Testis (tissue), 2 donors: ENCODE measurements at regions not wholly inside any gene's neighbourhood (a gene's known extent, or its start where the extent isn't known, plus 50 kb on each side); places are given as distances from the start of the nearest gene placed in this dataset.
A peak's percentile ranks its signal among the peaks of the same experiment; 100 is the strongest.
"Not testable (repeated sequence)": the region's sequence is repeated elsewhere in the genome, so short reads cannot be mapped to it uniquely, and the experiment has no call there.

Experiments used
- DNase-seq: peaks from one replicate; pipeline ENCODE4 v3.0.0-alpha.2; 2019
- H3K27ac ChIP-seq, 2 donors: fragments of 200-600 bp; sonication (generic); one replicate each; pipeline ENCODE4 v1.5.1; 2019
- H3K27me3 ChIP-seq: fragments of 200-600 bp; sonication (generic); one replicate; pipeline ENCODE4 v1.5.1; 2019
- H3K36me3 ChIP-seq: fragments of 200-600 bp; sonication (generic); one replicate; pipeline ENCODE4 v1.5.1; 2017; ENCODE audit warnings: low read depth; ENCODE audit errors: missing control alignments
- H3K4me1 ChIP-seq: fragments of 200-600 bp; sonication (generic); one replicate; pipeline ENCODE4 v1.5.1; 2019
- H3K4me3 ChIP-seq, 2 donors: fragments of 200-600 bp; sonication (generic); one replicate each; pipeline ENCODE4 v1.5.1; 2017 to 2019
- H3K9me3 ChIP-seq: fragments of 200-600 bp; sonication (generic); one replicate; pipeline ENCODE4 v1.5.1; 2017
- POLR2A ChIP-seq: fragments of 450-650 bp; IDR thresholded peaks from one replicate; pipeline ENCODE4 v1.6.1; 2017; ENCODE audit warnings: antibody characterized with exemption, mild to moderate bottlenecking, moderate library complexity
- WGBS, 2 donors: methylation state at CpG; one replicate each; pipeline ENCODE4 v1.1.5; 2018; 5-methylcytosine and 5-hydroxymethylcytosine counted together
- intact Hi-C: fragments of 100-400 bp; cut with DNase I; formaldehyde crosslinking; loops from one replicate; pipeline ENCODE4 v1.15.1; 2023; ENCODE audit warnings: low total_unique reads
- TF ChIP-seq, protein P1 (sequence below), 3 experiments: fragments of 450-650 bp in 2 of 3; fragments of 200-600 bp in 1 of 3; sonication (generic) in 1 of 3; IDR thresholded peaks; one replicate each; pipeline ENCODE4 v1.5.1; 2016 to 2019; ENCODE audit warnings: antibody characterized with exemption in 3 of 3, mild to moderate bottlenecking in 2 of 3, moderate library complexity in 1 of 3

DNA sequence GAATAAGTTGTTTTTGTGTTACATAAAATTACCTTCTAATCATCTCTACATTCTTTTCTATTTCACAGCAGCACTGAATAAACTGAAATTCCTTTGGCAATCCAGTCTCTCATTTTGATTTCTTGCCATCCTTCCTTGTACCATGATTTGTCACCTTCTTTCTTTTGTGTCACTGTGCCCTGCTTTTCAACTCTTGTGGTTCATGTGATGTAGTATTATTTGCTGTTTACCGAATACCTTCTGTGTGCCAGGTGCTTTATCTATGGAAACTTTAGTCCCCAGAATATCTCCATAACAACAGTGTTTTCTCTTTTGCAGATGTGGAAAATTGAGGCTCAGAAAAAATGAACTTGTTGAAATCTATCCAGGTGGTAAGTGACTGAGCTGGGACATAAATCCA, 220.3 kb downstream of the STK31 start:
- Histone ChIP-seq H3K27me3 (no peaks in the 10 kb centered on the region), H3K4me3 (no peak overlapping the region), H3K27ac (no peak overlapping the region), H3K4me1 (no peaks in the 10 kb centered on the region), H3K36me3 (no peaks in the 10 kb centered on the region), H3K9me3 (no peaks in the 10 kb centered on the region)
- TF ChIP-seq POLR2A, result no peak
- TF ChIP-seq, protein P1, sequence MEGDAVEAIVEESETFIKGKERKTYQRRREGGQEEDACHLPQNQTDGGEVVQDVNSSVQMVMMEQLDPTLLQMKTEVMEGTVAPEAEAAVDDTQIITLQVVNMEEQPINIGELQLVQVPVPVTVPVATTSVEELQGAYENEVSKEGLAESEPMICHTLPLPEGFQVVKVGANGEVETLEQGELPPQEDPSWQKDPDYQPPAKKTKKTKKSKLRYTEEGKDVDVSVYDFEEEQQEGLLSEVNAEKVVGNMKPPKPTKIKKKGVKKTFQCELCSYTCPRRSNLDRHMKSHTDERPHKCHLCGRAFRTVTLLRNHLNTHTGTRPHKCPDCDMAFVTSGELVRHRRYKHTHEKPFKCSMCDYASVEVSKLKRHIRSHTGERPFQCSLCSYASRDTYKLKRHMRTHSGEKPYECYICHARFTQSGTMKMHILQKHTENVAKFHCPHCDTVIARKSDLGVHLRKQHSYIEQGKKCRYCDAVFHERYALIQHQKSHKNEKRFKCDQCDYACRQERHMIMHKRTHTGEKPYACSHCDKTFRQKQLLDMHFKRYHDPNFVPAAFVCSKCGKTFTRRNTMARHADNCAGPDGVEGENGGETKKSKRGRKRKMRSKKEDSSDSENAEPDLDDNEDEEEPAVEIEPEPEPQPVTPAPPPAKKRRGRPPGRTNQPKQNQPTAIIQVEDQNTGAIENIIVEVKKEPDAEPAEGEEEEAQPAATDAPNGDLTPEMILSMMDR (IDR thresholded peaks at IDR 0.05), result no peak
- intact Hi-C loops, result no loop called here
- DNase-seq, result no peak
- WGBS, 2 donors, result 71 to 77% methylated on average over 1 of the region's 1 CpG

DNA sequence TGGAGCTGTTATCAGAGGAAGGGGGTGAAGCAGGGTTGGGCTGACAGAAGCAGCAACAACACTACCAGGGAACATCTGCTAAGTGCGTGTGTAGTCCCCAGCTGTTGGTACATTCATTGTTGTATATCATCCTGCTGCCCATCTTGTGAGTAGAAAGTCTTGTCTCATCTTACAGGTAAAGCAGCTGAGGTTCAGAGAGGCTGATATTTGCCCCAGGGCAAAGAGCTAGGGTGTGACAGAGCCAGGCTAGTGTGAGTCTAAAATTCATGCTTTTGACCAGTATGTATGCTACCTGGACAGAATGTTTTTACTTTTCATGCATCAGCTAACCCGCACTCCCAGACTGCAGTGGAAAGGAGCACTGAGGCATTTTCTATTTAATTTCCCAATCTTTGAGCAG, 221.6 kb downstream of the STK31 start:
- DNase-seq, result no peak
- H3K9me3 ChIP-seq, result no peaks in the 10 kb centered on the region

DNA sequence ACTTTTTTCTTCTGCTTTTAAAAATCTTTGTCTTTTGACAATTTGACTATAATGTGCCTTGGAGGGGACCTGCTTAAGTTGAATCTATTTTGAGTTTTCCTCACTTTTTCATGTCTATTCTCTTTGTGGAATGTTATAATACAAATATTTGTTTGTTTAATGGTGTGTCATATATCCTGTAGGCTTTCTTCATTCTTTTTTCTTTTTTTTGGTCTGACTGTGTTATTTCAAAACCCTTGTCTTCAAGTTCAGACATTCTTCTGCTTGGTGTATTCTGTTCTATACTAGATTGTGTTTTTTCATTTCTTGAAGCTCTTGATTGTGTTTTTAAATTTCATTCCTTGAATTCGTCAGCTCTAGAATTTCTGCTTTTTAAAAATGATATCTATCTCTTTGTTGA, 228.2 kb downstream of the STK31 start:
- no peak overlapping the region for H3K27ac ChIP-seq
- no peaks in the 10 kb centered on the region for H3K9me3 ChIP-seq
- no peak for DNase-seq
- no peak for TF ChIP-seq POLR2A
- TF ChIP-seq, protein P1 (IDR thresholded peaks at IDR 0.05), result no peak
- H3K27me3 ChIP-seq, result no peaks in the 10 kb centered on the region
- intact Hi-C loops, result no loop called here
- no peak overlapping the region for H3K4me3 ChIP-seq
- WGBS, 2 donors, result 95% methylated on average over 1 of the region's 1 CpG
- H3K4me1 ChIP-seq, result no peaks in the 10 kb centered on the region
- no peaks in the 10 kb centered on the region for H3K36me3 ChIP-seq

More for the DNA sequence above, 221.6 kb downstream of the STK31 start:
- Histone ChIP-seq H3K27ac (no peak overlapping the region), H3K4me3 (no peak overlapping the region), H3K27me3 (no peaks in the 10 kb centered on the region), H3K4me1 (no peaks in the 10 kb centered on the region), H3K36me3 (no peaks in the 10 kb centered on the region)
- intact Hi-C loops, result no loop called here
- 83 to 89% methylated on average over 2 of the region's 2 CpGs for WGBS, 2 donors
- no peak for TF ChIP-seq POLR2A
- TF ChIP-seq, protein P1 (IDR thresholded peaks at IDR 0.05), result no peak

DNA sequence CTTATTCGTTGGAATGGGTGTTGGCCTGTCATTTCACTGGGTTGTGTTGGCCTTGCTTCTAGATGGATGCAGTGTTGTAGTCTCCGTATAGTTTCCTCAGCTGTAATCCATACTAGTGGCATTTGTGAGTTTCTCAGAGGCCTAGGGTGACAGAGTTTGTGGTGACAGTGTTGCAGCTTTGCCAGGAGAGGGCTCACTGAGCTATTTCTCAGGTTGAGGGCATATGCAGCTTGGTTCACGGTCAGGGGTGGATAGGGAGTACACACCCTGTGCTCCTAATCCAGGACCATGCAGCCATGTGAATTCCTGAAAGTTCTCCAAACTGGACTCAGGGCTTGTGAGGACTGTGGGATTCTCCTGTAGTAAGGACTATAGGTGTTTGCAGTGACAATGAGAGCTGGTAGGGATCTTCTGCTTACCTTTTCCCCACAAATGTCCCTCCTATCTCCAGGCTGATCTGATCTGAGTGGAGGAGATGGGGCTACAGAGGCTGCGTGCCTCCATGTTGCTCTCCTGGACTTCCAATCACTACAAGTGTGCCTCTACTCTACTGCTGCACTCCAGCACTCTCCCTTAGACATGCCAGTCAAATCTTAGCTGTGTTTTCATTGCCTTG, 229.0 kb downstream of the STK31 start:
- H3K36me3 ChIP-seq, result no peaks in the 10 kb centered on the region
- 40 to 56% methylated on average over 3 to 4 of the region's 4 CpGs for WGBS, 2 donors
- H3K4me3 ChIP-seq, result no peak overlapping the region
- intact Hi-C loops, result no loop called here
- H3K27me3 ChIP-seq, result no peaks in the 10 kb centered on the region
- no peaks in the 10 kb centered on the region for H3K4me1 ChIP-seq
- no peak for TF ChIP-seq POLR2A
- TF ChIP-seq, protein P1 (IDR thresholded peaks at IDR 0.05), result no peak
- no peak overlapping the region for H3K27ac ChIP-seq
- no peaks in the 10 kb centered on the region for H3K9me3 ChIP-seq
- peak; percentile 40 for DNase-seq

GRCh38 chr7:23939747-23940146, 229.7 kb downstream of the STK31 start:
- H3K4me1 ChIP-seq, H3K27me3 ChIP-seq, H3K36me3 ChIP-seq, H3K9me3 ChIP-seq, DNase-seq, H3K4me3 ChIP-seq, intact Hi-C loops, H3K27ac ChIP-seq: not testable (repeated sequence)
- 79 to 84% methylated on average over 2 of the region's 2 CpGs for WGBS, 2 donors
